IPS-15b (cell line): ENCODE measurements at regions not wholly inside any gene's neighbourhood (a gene's known extent, or its start where the extent isn't known, plus 50 kb on each side); places are given as distances from the start of the nearest gene placed in this dataset.
A peak's percentile ranks its signal among the peaks of the same experiment; 100 is the strongest.
"Not testable (repeated sequence)": the region's sequence is repeated elsewhere in the genome, so short reads cannot be mapped to it uniquely, and the experiment has no call there.

ENCODE experiments used
- H3K27me3 ChIP-seq: one replicate; pipeline ENCODE4 v1.6.1; 2013; ENCODE audit warnings: low read length; ENCODE audit not compliant: control insufficient read depth, insufficient read depth
- H3K36me3 ChIP-seq: one replicate; pipeline ENCODE4 v1.6.1; 2013; ENCODE audit warnings: low read length; ENCODE audit not compliant: control insufficient read depth, insufficient read depth
- H3K4me1 ChIP-seq: one replicate; pipeline ENCODE4 v1.6.1; 2013; ENCODE audit warnings: mild to moderate bottlenecking, low read length; ENCODE audit not compliant: control insufficient read depth, insufficient read depth
- H3K4me3 ChIP-seq: one replicate; pipeline ENCODE4 v1.5.1; 2013; ENCODE audit warnings: low read depth, low read length
- H3K9ac ChIP-seq: one replicate; pipeline ENCODE4 v1.6.1; 2013; ENCODE audit warnings: low read depth, mild to moderate bottlenecking, low read length
- H3K9me3 ChIP-seq: one replicate; pipeline ENCODE4 v1.6.1; 2013; ENCODE audit warnings: mild to moderate bottlenecking, low read length; ENCODE audit not compliant: control insufficient read depth, insufficient read depth

DNA sequence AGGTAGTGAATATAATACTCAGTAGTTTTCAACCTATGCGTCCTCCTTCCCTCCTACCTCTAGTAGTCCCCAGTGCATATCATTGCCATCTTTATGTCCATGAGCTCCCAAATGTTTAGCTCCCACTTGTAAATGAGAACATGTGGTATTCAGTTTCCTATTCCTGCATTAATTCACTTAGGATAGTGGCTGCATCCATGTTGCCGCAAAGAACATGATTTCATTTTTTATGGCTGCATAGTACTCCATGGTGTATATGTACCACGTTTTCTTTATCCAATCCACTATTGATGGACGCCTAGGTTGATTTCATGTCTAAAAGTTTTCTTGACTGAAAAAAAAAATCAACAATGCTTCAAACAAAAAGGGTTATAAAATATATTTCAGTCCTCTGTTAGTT is 303.4 kb upstream of the SGCG start:
- Histone ChIP-seq H3K4me3 (no peak overlapping the region), H3K36me3 (no peaks in the 10 kb centered on the region), H3K27me3 (no peaks in the 10 kb centered on the region), H3K9me3 (peaks cover 8% of the 10 kb centered on the region), H3K9ac (no peak overlapping the region), H3K4me1 (peaks cover 14% of the 10 kb centered on the region)

DNA sequence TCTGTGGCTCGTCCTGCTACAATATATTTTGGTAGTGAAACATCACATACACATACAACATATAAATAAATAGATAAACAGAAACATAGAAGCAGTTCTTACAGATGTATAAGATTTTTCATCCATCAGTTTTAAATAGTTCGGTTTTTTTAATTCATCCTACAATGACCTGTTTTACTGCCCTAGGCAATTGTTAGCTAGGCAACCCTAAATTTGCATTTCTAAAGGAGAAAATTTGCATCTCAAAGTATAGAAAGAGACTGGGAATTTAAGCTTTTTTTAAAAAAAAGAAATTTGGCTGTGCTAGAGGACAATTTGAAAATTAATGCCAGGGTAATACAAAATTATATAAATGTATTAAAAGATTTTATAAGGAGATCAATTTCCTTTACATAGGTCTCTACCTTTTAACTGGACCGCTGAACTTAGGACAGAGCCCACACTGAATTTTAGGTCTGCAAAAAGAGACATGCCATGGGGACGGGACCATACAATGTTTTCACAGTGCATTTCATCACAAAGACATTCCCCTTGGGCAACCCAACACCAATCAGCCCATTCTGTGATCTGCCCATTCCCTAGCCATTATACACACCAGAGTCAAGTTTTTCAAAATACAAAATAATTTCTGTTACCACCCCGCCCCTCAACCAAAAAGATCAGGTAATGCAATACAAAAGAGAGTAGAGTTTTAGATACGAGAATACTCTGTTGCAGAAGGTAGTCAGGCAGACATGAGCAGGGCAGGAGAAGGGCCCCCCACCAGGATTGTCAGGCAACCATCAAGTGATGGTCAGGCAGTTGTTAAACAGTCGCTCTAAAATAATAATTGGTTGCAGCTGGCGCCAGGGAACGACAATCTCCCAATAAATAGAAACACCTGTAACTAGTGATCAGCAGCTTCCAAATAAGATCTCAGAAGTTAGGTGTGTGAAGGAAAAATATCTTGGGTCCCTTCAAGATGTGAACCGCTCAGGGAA is 299.7 kb upstream of the SGCG start:
- peaks cover 25% of the 10 kb centered on the region for H3K4me1 ChIP-seq
- H3K4me3 ChIP-seq, result peak overlapping the region; percentile 24
- H3K36me3 ChIP-seq, result no peaks in the 10 kb centered on the region
- H3K9me3 ChIP-seq, result no peaks in the 10 kb centered on the region
- H3K27me3 ChIP-seq, result no peaks in the 10 kb centered on the region
- no peak overlapping the region for H3K9ac ChIP-seq

DNA sequence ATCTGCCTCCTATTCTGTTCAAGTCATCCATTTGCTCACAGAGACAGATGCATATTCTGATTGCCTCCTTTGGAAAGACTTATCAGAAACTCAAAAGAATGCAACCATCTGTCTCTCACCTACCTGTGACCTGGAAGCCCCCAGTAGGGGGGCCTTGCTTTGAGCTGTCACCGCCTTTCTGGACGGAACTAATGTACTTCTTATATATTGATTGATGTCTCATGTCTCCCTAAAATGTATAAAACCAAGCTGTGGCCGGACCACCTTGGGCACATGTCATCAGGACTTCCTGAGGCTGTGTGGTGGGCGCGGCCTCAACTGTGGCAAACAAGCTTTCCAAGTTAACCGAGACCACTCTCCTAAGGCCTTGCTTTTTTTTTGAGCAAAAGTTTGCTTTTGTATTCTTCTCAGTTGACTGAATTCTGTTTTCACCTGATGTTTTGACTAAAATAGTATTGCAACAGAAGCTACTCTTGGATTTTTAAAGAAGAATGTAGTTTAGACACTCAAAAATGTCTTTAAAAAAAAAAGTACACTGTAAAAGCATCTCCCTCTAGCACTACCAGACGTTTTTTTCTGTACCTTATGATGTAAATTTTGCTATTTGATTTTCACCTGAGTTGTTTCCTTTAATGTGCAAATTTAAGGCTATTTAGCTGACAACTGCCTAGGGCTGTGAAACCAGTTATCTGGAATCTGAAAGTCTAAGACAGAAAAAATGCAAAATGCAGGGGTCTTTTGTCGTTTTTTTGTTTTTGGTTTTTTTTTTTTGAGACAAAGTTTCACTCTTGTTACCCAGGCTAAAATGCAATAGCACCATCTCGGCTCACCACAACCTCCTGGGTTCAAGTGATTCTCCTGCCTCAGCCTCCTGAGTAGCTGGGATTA is 298.8 kb upstream of the SGCG start:
- peaks cover 29% of the 10 kb centered on the region for H3K4me1 ChIP-seq
- not testable (repeated sequence) for H3K9me3 ChIP-seq, H3K9ac ChIP-seq, H3K36me3 ChIP-seq, H3K27me3 ChIP-seq
- H3K4me3 ChIP-seq, result peak overlapping the region; percentile 24

DNA sequence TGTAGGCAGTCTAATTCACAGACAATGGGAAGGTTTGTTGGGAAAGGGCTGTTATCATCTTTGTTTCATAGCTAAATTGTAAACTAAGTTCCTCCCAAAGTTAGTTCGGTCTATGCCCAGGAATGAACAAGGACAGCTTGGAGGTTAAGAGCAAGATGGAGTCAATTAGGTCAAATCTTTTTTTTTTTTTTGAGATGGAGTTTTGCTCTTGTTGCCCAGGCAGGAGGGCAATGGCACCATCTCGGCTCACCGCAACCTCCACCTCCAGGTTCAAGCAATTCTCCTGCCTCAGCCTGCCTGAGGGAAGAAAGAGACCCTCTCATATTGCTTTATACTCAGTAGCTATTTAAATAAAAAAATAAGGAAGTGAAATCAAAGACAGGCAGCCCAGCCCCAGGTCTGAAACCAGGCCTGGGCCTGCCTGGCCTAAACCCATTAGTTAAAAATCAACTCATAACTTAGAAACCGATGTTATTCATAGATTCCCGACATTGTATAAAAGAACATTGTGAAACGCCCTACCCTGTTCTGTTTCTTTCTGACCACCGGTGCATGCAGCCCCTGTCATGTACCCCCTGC is 297.4 kb upstream of the SGCG start:
- Histone ChIP-seq H3K4me3 (no peak overlapping the region), H3K4me1 (peaks cover 29% of the 10 kb centered on the region), H3K36me3 (no peaks in the 10 kb centered on the region), H3K9me3 (no peaks in the 10 kb centered on the region), H3K27me3 (no peaks in the 10 kb centered on the region), H3K9ac (no peak overlapping the region)

DNA sequence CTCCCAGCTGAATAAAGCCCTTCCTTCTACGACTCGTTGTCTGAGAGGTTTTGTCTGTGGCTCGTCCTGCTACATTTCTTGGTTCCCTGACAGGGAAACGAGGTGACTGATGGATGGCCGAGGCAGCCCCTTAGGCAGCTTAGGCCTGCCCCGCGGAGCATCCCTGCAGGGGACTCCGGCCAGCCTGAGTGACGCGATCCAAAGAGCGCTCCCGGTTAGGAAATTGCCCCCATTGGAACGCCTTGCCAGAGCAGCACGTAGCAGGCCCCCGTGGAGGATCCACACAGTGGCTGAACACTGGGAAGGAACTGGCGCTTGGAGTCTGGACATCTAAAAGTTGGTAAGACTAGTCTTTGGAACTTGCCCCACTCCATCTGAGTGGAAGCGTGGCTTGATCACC is 296.8 kb upstream of the SGCG start:
- no peaks in the 10 kb centered on the region for H3K36me3 ChIP-seq
- no peaks in the 10 kb centered on the region for H3K9me3 ChIP-seq
- peaks cover 29% of the 10 kb centered on the region for H3K4me1 ChIP-seq
- H3K27me3 ChIP-seq, result no peaks in the 10 kb centered on the region
- no peak overlapping the region for H3K9ac ChIP-seq
- no peak overlapping the region for H3K4me3 ChIP-seq

DNA sequence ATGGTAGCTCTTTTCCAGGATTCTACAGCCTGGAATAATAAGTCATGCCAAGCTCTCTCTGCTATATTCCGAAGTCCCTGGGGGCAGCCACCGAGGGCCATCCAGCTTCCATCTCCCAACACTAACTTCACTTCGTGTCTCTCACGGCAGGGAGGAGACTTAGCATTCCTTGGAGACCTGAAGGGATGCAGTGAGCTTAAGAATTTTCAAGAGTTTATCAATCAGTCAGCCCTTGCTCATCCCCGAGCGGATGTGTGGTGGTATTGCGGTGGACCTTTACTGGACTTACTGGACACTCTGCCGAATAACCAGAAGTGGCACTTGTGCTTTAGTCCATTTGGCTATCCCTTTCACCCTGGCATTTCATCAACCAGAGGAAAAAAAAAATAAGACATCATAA is 294.7 kb upstream of the SGCG start:
- not testable (repeated sequence) for H3K36me3 ChIP-seq, H3K9ac ChIP-seq, H3K27me3 ChIP-seq, H3K9me3 ChIP-seq, H3K4me3 ChIP-seq
- peaks cover 18% of the 10 kb centered on the region for H3K4me1 ChIP-seq

DNA sequence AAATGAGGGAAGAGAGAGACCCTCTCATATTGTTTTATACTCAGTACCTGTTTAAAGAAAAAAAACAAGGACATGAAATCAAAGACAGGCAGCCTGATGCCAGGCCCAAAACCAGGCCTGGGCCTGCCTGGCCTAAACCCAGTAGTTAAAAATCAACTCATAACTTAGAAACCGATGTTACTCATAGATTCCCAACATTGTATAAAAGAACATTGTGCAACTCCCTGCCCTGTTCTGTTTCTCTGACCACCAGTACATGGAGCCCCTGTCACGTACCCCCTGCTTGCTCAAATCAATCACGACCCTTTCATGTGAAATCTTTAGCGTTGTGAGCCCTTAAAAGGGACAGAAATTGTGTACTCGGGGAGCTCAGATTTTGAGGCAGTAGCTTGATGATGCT is 291.4 kb upstream of the SGCG start:
- H3K4me1 ChIP-seq, H3K9me3 ChIP-seq, H3K36me3 ChIP-seq, H3K27me3 ChIP-seq, H3K4me3 ChIP-seq, H3K9ac ChIP-seq: not testable (repeated sequence)

DNA sequence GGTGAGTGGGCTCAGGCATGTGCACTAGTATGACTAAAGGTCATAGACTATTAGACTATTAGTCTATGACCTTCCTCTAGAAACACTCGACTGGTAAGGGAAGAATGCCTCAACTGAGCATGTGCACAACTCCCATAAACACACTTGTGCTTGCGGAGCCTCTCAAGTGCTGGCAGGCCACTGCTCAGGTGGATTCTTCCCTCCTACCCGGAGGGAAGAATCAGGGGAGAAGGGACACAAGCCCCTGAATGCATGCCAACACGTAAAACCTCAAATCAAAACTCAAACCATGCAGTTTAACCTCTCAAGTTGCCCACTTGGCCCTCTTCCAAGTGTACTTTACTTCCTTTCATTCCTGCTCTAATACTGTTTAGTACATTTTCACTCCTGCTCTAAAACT is 287.6 kb upstream of the SGCG start:
- Histone ChIP-seq H3K4me1 (peaks cover 13% of the 10 kb centered on the region), H3K4me3 (no peak overlapping the region), H3K9me3 (peaks cover 3% of the 10 kb centered on the region)

DNA sequence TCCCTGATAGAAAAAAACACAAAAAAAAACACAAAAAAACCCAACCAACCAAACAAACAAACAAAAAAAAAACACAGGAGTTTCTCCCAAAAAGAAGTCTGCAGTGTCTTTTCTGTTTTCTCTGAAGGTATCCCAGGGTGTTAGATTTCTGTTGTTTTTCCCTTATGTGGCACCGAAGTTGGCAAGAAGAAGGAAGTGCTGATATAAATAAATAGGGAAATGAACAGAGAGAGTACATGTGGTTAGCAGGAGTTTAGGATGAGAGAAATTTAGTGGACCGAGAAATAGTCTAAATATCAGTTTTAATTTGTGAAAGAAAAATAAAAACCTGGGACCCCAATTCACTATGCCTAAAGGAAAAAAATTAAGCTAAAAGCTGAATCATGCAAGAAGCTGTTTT is 287.0 kb upstream of the SGCG start:
- Histone ChIP-seq H3K9me3 (peaks cover 3% of the 10 kb centered on the region), H3K9ac (no peak overlapping the region), H3K4me1 (peaks cover 13% of the 10 kb centered on the region), H3K4me3 (no peak overlapping the region), H3K27me3 (no peaks in the 10 kb centered on the region), H3K36me3 (no peaks in the 10 kb centered on the region)

More for the DNA sequence above, 287.6 kb upstream of the SGCG start:
- H3K9ac ChIP-seq, result no peak overlapping the region
- no peaks in the 10 kb centered on the region for H3K36me3 ChIP-seq
- no peaks in the 10 kb centered on the region for H3K27me3 ChIP-seq

DNA sequence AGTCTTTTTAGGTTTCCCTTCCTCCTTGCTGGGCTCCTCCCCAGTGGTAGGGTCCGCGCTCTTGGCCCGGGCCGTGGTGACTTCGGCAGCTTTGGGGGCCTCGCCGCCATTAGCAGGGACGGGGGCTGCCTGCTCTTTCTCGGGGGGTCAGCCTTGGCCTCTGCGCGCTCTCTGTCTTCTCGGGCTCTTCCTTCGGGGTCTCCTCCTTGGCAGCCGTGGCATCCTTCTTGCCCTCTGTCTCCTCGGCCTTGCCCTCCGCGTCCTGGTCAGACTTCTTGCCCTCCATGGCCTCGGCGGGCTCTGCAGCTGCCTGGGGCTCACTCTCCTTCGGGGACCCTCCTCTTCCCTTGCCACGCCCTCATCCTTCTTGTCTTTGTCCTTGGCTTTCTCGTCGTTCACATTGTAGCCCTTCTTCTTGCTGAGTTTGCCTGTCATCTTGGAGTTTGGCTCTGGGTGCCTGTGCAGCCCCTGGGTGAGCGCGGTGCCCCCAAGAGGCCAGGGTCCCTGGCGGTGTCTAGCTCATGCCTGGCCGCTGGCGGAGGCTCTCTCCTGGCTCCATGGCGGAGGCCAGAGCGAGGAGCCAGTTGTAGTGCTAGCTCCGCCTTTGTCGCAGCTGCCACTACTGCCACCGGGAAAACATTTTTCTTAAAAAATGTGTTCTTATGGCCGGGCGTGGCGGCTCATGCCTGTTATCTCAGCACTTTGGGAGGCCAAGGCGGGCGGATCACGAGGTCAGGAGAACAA is 283.0 kb upstream of the SGCG start:
- Histone ChIP-seq H3K4me1 (peaks cover 13% of the 10 kb centered on the region), H3K36me3 (no peaks in the 10 kb centered on the region), H3K9me3 (peaks cover 2% of the 10 kb centered on the region), H3K9ac (no peak overlapping the region), H3K4me3 (no peak overlapping the region), H3K27me3 (no peaks in the 10 kb centered on the region)

DNA sequence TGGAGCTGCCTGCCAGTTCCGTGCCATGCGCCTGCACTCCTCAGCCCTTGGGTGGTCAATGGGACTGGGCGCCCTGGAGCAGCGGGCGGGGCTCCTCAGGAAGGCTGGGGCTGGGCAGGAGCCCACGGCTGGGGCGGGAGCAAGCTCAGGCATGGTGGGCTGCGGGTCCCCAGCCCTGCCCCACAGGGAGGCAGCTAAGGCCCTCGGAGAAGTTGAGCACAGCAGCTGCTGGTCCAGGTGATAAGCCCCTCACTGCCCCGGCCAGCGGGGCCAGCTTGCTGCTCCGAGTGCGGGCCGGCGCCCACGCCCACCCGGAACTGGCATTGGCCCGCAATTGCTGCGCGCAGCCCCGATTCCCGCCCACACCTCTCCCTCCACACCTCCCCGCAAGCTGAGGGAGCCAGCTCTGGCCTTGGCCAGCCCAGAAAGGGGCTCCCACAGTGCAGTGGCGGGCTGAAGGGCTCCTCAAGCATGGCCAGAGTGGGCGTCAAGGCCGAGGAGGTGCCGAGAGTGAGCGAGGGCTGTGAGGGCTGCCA is 280.3 kb upstream of the SGCG start:
- H3K9me3 ChIP-seq, H3K9ac ChIP-seq, H3K27me3 ChIP-seq, H3K4me1 ChIP-seq, H3K36me3 ChIP-seq, H3K4me3 ChIP-seq: not testable (repeated sequence)
